ENCODE measurements at regions not wholly inside any gene's neighbourhood (a gene's known extent, or its start where the extent isn't known, plus 50 kb on each side); places are given as distances from the start of the nearest gene placed in this dataset.

DNA sequence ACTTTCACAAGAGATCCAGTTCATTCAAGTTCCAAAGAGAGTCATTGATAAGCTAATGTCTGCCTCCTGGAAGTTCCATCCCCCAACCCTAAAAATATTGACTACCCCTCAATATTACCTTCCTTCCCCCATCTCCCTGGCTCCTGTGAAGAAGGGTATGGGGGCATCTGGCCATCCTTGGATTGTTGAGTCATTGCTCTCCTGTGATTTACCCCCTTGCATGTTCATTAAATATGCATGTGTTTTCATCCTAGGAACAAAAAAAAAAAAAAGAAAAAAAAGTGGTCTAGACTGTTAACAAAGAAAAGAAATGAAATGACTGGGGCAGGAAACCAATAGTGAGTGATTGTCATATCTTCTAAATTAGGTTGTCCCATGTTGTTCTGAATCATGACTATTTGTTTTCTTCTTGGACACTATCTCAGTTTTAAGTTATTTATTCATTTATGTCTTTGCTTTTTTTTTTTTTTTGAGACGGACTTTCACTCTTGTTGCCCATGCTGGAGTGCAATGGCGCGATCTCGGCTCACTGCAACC, 51.9 kb upstream of the HUWE1 start:
- Histone ChIP-seq H2BK20ac (ENCODE audit: low read depth, low read length, poor library complexity, severe bottlenecking) (no peak overlapping the region), H3K56ac (ENCODE audit: insufficient read length, low read depth, low read length) (no peak overlapping the region), H3K27ac (ENCODE audit: insufficient read length, low read depth, low read length) (no peak overlapping the region), H3K4me1 (ENCODE audit: insufficient read depth, low read length) (no peaks in the 10 kb centered on the region), H2BK15ac (ENCODE audit: low read depth, low read length) (no peak overlapping the region), H3K14ac (ENCODE audit: insufficient read depth, low read length) (no peak overlapping the region), H3K18ac (ENCODE audit: insufficient read length, low read depth, low read length) (no peak overlapping the region), H4K5ac (ENCODE audit: insufficient read length, low read depth, low read length) (no peak overlapping the region), H2BK5ac (ENCODE audit: insufficient read length, low read length) (no peak overlapping the region), H3K79me2 (ENCODE audit: insufficient read depth, low read length) (no peaks in the 10 kb centered on the region), H3K23ac (ENCODE audit: insufficient read length, low read depth, low read length) (no peak overlapping the region), H2BK120ac (ENCODE audit: low read depth, low read length, poor library complexity, severe bottlenecking) (no peak overlapping the region), H3K23me2 (ENCODE audit: insufficient read length, low read depth, low read length, poor library complexity, severe bottlenecking) (no peaks in the 10 kb centered on the region), H4K20me1 (ENCODE audit: control insufficient read depth, insufficient read depth, insufficient read length) (no peaks in the 10 kb centered on the region), H3K79me1 (ENCODE audit: insufficient read depth, low read depth, low read length, poor library complexity, severe bottlenecking) (no peaks in the 10 kb centered on the region), H3K9me3 (ENCODE audit: control insufficient read depth, low read depth, low read length) (peaks cover 25% of the 10 kb centered on the region), H3K27me3 (ENCODE audit: insufficient read depth, low read length) (no peaks in the 10 kb centered on the region), H2BK12ac (ENCODE audit: insufficient read length, low read depth, low read length) (no peak overlapping the region), H4K8ac (replicated peaks; ENCODE audit: insufficient read length, low read depth, low read length) (no peak overlapping the region), H3T11ph (ENCODE audit: low read length) (no peak overlapping the region), H3K9ac (ENCODE audit: extremely low read depth, insufficient read length, low read length) (no peak overlapping the region), H3K4me2 (ENCODE audit: insufficient read depth, insufficient read length, low read length) (no peak overlapping the region), H3K4ac (ENCODE audit: low read depth, low read length) (no peak overlapping the region), H4K91ac (ENCODE audit: insufficient read length, low read depth, low read length) (no peak overlapping the region), H2AK5ac (ENCODE audit: insufficient read length, low read length) (no peak overlapping the region), H2AFZ (ENCODE audit: low read length) (no peak overlapping the region)
- no peak for DNase-seq
- no peak overlapping the region for H3K27ac Mint-ChIP-seq
- H3K4me3 Mint-ChIP-seq: no peak overlapping the region
- H3K36me3 Mint-ChIP-seq (ENCODE audit: insufficient read depth in 1 of 3, low read depth in 3 of 3): peaks cover 0 to 3% (median 3%) of the 10 kb centered on the region in 3 experiments; a peak in 2 of 7 replicates
- WGBS (ENCODE audit: extremely low coverage, insufficient read length, low lambda C conversion rate): no CpG with 5 or more reads among the region's 4 CpGs
- peaks cover 66 to 77% of the 10 kb centered on the region in 2 experiments for H3K9me3 Mint-ChIP-seq
- H3K27me3 Mint-ChIP-seq (ENCODE audit: low read depth): peaks cover 2% of the 10 kb centered on the region; the same call in 1 of the 2 replicates
- TF ChIP-seq, protein P1, sequence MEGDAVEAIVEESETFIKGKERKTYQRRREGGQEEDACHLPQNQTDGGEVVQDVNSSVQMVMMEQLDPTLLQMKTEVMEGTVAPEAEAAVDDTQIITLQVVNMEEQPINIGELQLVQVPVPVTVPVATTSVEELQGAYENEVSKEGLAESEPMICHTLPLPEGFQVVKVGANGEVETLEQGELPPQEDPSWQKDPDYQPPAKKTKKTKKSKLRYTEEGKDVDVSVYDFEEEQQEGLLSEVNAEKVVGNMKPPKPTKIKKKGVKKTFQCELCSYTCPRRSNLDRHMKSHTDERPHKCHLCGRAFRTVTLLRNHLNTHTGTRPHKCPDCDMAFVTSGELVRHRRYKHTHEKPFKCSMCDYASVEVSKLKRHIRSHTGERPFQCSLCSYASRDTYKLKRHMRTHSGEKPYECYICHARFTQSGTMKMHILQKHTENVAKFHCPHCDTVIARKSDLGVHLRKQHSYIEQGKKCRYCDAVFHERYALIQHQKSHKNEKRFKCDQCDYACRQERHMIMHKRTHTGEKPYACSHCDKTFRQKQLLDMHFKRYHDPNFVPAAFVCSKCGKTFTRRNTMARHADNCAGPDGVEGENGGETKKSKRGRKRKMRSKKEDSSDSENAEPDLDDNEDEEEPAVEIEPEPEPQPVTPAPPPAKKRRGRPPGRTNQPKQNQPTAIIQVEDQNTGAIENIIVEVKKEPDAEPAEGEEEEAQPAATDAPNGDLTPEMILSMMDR (conservative IDR thresholded peaks at IDR 0.05): no peak
- peaks cover 4 to 10% of the 10 kb centered on the region in 2 experiments; a peak in 2 of 4 replicates for H3K4me1 Mint-ChIP-seq
